Hepatocyte (in vitro differentiated cells): ENCODE measurements at regions not wholly inside any gene's neighbourhood (a gene's known extent, or its start where the extent isn't known, plus 50 kb on each side); places are given as distances from the start of the nearest gene placed in this dataset.
"Not testable (repeated sequence)": the region's sequence is repeated elsewhere in the genome, so short reads cannot be mapped to it uniquely, and the experiment has no call there.

Experiments
- DNase-seq: peaks from one replicate; pipeline ENCODE4 v3.0.0-alpha.2; 2016; ENCODE audit warnings: low spot score
- H2AFZ ChIP-seq: fragments of 200-600 bp; sonication (generic); 2 replicates; pipeline ENCODE4 v1.6.0; 2016; ENCODE audit warnings: antibody characterized with exemption, mild to moderate bottlenecking
- H3K27ac ChIP-seq: fragments of 200-600 bp; sonication (generic); 2 replicates; pipeline ENCODE4 v1.5.1; 2016; ENCODE audit warnings: mild to moderate bottlenecking
- H3K27me3 ChIP-seq: fragments of 200-600 bp; sonication (generic); 2 replicates; pipeline ENCODE4 v1.6.1; 2016
- H3K36me3 ChIP-seq: fragments of 200-600 bp; sonication (generic); replicated peaks from 2 replicates; pipeline ENCODE4 v1.5.1; 2016; ENCODE audit warnings: low read depth; ENCODE audit not compliant: insufficient read depth
- H3K4me1 ChIP-seq: fragments of 200-600 bp; sonication (generic); 2 replicates; pipeline ENCODE4 v1.5.1; 2016; ENCODE audit warnings: mild to moderate bottlenecking, moderate library complexity; ENCODE audit not compliant: insufficient read depth
- H3K4me2 ChIP-seq: fragments of 200-600 bp; sonication (generic); 2 replicates; pipeline ENCODE4 v1.6.0; 2016
- H3K4me3 ChIP-seq: fragments of 200-600 bp; sonication (generic); 2 replicates; pipeline ENCODE4 v1.5.1; 2016; ENCODE audit warnings: mild to moderate bottlenecking
- H3K79me2 ChIP-seq: fragments of 200-600 bp; sonication (generic); 2 replicates; pipeline ENCODE4 v1.6.0; 2017; ENCODE audit warnings: mild to moderate bottlenecking
- H3K9me2 ChIP-seq: fragments of 200-600 bp; sonication (generic); replicated peaks from 2 replicates; pipeline ENCODE4 v1.6.0; 2017; ENCODE audit warnings: mild to moderate bottlenecking; ENCODE audit not compliant: insufficient read depth
- H3K9me3 ChIP-seq: fragments of 200-600 bp; sonication (generic); 2 replicates; pipeline ENCODE4 v1.5.1; 2016; ENCODE audit warnings: low read depth, mild to moderate bottlenecking
- H4K20me1 ChIP-seq: fragments of 200-600 bp; sonication (generic); 2 replicates; pipeline ENCODE4 v1.6.0; 2016; ENCODE audit warnings: mild to moderate bottlenecking; ENCODE audit not compliant: insufficient read depth, poor library complexity, severe bottlenecking
- EZH2 ChIP-seq: fragments of 200-600 bp; sonication (generic); IDR thresholded peaks from 2 replicates; pipeline ENCODE4 v1.6.1; 2016; ENCODE audit warnings: antibody characterized with exemption, mild to moderate bottlenecking, borderline replicate concordance
- EZH2phosphoT487 ChIP-seq: fragments of 200-600 bp; sonication (generic); IDR thresholded peaks from one replicate; pipeline ENCODE4 v1.6.1; 2018; ENCODE audit warnings: antibody characterized with exemption, mild to moderate bottlenecking, low read depth, moderate library complexity; ENCODE audit not compliant: unreplicated experiment, severe bottlenecking
- WGBS: methylation state at CpG from one replicate; pipeline ENCODE4 v1.1.6; 2016; ENCODE audit warnings: low lambda C conversion rate; ENCODE audit errors: missing lambda C conversion rate; 5-methylcytosine and 5-hydroxymethylcytosine counted together
- TF ChIP-seq, protein P1 (sequence below): fragments of 200-600 bp; sonication (generic); IDR thresholded peaks from 2 replicates; pipeline ENCODE4 v1.5.1; 2016; ENCODE audit warnings: antibody characterized with exemption, mild to moderate bottlenecking; ENCODE audit not compliant: poor library complexity

DNA sequence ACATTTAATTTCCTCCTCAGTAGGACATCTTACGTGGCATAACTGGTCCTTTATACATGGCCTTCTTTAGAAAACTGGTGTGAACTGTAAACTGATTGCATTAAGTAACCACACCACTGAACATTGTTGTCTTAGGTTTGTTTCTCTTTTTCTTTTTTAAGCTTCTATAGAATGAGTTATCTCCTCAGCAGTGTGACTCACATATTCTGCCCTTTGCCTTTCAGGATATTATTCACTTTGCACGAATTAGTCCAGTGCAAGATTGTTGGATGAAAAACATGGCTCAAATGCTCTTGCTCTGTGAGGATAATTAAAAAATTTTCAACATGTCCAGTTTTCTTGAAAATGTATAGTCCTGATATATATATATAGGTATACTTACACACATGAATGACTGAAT is 147.6 kb downstream of the KBTBD8 start:
- H3K9me2 ChIP-seq: no peaks in the 10 kb centered on the region
- H3K4me3 ChIP-seq: no peak overlapping the region
- H3K79me2 ChIP-seq: no peaks in the 10 kb centered on the region
- H3K27ac ChIP-seq: no peak overlapping the region
- no peak overlapping the region for H2AFZ ChIP-seq
- H4K20me1 ChIP-seq: no peaks in the 10 kb centered on the region
- H3K4me2 ChIP-seq: no peak overlapping the region
- no peaks in the 10 kb centered on the region for H3K27me3 ChIP-seq
- H3K4me1 ChIP-seq: no peaks in the 10 kb centered on the region
- H3K36me3 ChIP-seq: no peaks in the 10 kb centered on the region
- no peak for DNase-seq
- no peaks in the 10 kb centered on the region for H3K9me3 ChIP-seq
- WGBS: 82% methylated on average over 2 of the region's 2 CpGs
- TF ChIP-seq, protein P1, sequence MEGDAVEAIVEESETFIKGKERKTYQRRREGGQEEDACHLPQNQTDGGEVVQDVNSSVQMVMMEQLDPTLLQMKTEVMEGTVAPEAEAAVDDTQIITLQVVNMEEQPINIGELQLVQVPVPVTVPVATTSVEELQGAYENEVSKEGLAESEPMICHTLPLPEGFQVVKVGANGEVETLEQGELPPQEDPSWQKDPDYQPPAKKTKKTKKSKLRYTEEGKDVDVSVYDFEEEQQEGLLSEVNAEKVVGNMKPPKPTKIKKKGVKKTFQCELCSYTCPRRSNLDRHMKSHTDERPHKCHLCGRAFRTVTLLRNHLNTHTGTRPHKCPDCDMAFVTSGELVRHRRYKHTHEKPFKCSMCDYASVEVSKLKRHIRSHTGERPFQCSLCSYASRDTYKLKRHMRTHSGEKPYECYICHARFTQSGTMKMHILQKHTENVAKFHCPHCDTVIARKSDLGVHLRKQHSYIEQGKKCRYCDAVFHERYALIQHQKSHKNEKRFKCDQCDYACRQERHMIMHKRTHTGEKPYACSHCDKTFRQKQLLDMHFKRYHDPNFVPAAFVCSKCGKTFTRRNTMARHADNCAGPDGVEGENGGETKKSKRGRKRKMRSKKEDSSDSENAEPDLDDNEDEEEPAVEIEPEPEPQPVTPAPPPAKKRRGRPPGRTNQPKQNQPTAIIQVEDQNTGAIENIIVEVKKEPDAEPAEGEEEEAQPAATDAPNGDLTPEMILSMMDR: no peak
- TF ChIP-seq EZH2phosphoT487 (no peak), EZH2 (no peak)

GRCh38 chr3:67154429-67154828 is 156.3 kb downstream of the KBTBD8 start:
- H3K79me2 ChIP-seq: no peaks in the 10 kb centered on the region
- WGBS: 56% methylated on average over 8 of the region's 8 CpGs
- no peaks in the 10 kb centered on the region for H3K4me1 ChIP-seq
- no peak overlapping the region for H3K27ac ChIP-seq
- no peaks in the 10 kb centered on the region for H3K9me2 ChIP-seq
- no peak overlapping the region for H3K4me3 ChIP-seq
- no peaks in the 10 kb centered on the region for H4K20me1 ChIP-seq
- no peaks in the 10 kb centered on the region for H3K9me3 ChIP-seq
- H3K36me3 ChIP-seq: no peaks in the 10 kb centered on the region
- H2AFZ ChIP-seq: no peak overlapping the region
- H3K4me2 ChIP-seq: no peak overlapping the region
- H3K27me3 ChIP-seq: no peaks in the 10 kb centered on the region
- peak; percentile 16 for DNase-seq
- TF ChIP-seq, protein P1: no peak
- TF ChIP-seq EZH2phosphoT487: no peak

GRCh38 chr3:67167481-67167880 is 169.4 kb downstream of the KBTBD8 start:
- no peaks in the 10 kb centered on the region for H4K20me1 ChIP-seq
- 51% methylated on average over 3 of the region's 3 CpGs for WGBS
- H3K4me1 ChIP-seq: no peaks in the 10 kb centered on the region
- no peaks in the 10 kb centered on the region for H3K36me3 ChIP-seq
- H3K4me2 ChIP-seq: no peak overlapping the region
- no peaks in the 10 kb centered on the region for H3K27me3 ChIP-seq
- H3K4me3 ChIP-seq: no peak overlapping the region
- no peak overlapping the region for H3K27ac ChIP-seq
- no peaks in the 10 kb centered on the region for H3K9me2 ChIP-seq
- no peak for DNase-seq
- H3K79me2 ChIP-seq: no peaks in the 10 kb centered on the region
- no peaks in the 10 kb centered on the region for H3K9me3 ChIP-seq
- H2AFZ ChIP-seq: no peak overlapping the region
- TF ChIP-seq, protein P1: no peak
- TF ChIP-seq EZH2phosphoT487 (no peak), EZH2 (no peak)

DNA sequence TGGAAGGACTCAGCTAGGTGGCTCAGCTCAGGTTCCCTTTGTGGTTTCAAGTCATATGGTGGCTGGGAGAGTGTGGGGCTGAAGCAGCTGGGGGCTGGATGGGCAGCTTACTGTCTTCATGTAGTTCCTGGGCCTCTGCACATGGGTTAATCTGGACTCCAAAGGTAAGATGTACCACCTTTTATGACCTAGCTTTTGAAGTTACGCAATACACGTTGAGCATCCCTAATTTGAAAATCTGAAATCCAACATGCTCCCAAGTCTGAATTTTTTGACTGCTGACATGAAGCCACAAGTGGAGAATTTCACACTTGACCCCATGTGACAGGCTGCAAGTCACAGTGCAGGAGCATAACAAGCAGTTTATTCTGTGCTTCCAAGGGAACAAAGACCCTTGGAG is 173.7 kb downstream of the KBTBD8 start:
- no peaks in the 10 kb centered on the region for H3K9me2 ChIP-seq
- H3K27ac ChIP-seq: no peak overlapping the region
- H3K9me3 ChIP-seq: no peaks in the 10 kb centered on the region
- no peak overlapping the region for H3K4me3 ChIP-seq
- WGBS: 94% methylated on average over 2 of the region's 2 CpGs
- H4K20me1 ChIP-seq: no peaks in the 10 kb centered on the region
- H2AFZ ChIP-seq: no peak overlapping the region
- no peaks in the 10 kb centered on the region for H3K27me3 ChIP-seq
- no peak for DNase-seq
- no peaks in the 10 kb centered on the region for H3K4me1 ChIP-seq
- H3K79me2 ChIP-seq: no peaks in the 10 kb centered on the region
- H3K4me2 ChIP-seq: no peak overlapping the region
- H3K36me3 ChIP-seq: no peaks in the 10 kb centered on the region
- no peak for TF ChIP-seq EZH2
- TF ChIP-seq, protein P1: no peak
- no peak for TF ChIP-seq EZH2phosphoT487

- not testable (repeated sequence) for H3K9me3 ChIP-seq, H3K4me3 ChIP-seq, DNase-seq, H3K79me2 ChIP-seq, H4K20me1 ChIP-seq, H3K9me2 ChIP-seq, H3K36me3 ChIP-seq, H3K4me1 ChIP-seq, H3K27me3 ChIP-seq, H3K27ac ChIP-seq, H2AFZ ChIP-seq, H3K4me2 ChIP-seq
- 76% methylated on average over 3 of the region's 3 CpGs for WGBS
These were observed 175.0 kb downstream of the KBTBD8 start for GRCh38 chr3:67173130-67173529.
